ENCODE measurements at regions not wholly inside any gene's neighbourhood (a gene's known extent, or its start where the extent isn't known, plus 50 kb on each side); places are given as distances from the start of the nearest gene placed in this dataset.
"Not testable (repeated sequence)": the region's sequence is repeated elsewhere in the genome, so short reads cannot be mapped to it uniquely, and the experiment has no call there.

DNA sequence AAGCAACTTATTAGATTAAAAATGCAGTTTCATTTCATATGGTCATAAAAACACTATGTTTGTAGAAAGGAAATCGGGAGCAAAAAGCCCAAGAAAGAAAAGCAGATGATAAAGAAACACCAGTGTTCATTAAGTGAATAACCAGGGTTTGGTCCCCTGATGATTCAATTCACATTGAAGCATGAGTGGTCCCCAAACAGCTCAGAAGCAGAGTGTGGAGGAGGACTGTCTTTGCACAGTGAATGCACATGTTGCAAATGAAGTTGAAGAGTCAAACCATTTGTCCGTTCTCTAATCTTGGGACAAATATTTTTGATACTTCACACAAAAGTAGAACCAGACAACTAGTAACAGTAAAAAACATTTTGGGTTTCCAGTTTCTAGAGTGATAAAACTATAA is 117.5 kb upstream of the CBLB start:
- TF ChIP-seq POU6F1 (CRISPR knock-in tag; IDR thresholded peaks at IDR 0.05; ENCODE audit: borderline replicate concordance, low read depth); ZNF565 (CRISPR knock-in tag; conservative IDR thresholded peaks at IDR 0.05; ENCODE audit: low read depth); ISL1 (CRISPR knock-in tag; IDR thresholded peaks at IDR 0.05); ZNF70 (CRISPR knock-in tag; IDR thresholded peaks at IDR 0.05); ESRRG (CRISPR knock-in tag; IDR thresholded peaks at IDR 0.05); ZFP30 (CRISPR knock-in tag; IDR thresholded peaks at IDR 0.05); OSR1 (CRISPR knock-in tag; IDR thresholded peaks at IDR 0.05): not testable (repeated sequence)
- TF ChIP-seq, protein P1, sequence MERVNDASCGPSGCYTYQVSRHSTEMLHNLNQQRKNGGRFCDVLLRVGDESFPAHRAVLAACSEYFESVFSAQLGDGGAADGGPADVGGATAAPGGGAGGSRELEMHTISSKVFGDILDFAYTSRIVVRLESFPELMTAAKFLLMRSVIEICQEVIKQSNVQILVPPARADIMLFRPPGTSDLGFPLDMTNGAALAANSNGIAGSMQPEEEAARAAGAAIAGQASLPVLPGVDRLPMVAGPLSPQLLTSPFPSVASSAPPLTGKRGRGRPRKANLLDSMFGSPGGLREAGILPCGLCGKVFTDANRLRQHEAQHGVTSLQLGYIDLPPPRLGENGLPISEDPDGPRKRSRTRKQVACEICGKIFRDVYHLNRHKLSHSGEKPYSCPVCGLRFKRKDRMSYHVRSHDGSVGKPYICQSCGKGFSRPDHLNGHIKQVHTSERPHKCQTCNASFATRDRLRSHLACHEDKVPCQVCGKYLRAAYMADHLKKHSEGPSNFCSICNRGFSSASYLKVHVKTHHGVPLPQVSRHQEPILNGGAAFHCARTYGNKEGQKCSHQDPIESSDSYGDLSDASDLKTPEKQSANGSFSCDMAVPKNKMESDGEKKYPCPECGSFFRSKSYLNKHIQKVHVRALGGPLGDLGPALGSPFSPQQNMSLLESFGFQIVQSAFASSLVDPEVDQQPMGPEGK (CRISPR knock-in tag; IDR thresholded peaks at IDR 0.05; ENCODE audit: borderline replicate concordance), result not testable (repeated sequence)

All from SK-N-SH treated with all-trans-retinoic acid at 6 μM for 48 hours (cell line).